ENCODE measurements at regions not wholly inside any gene's neighbourhood (a gene's known extent, or its start where the extent isn't known, plus 50 kb on each side); places are given as distances from the start of the nearest gene placed in this dataset.

GRCh38 chr6:119620846-119621555 is 271.4 kb upstream of the MAN1A1 start:
- no peaks in the 10 kb centered on the region for H3K4me1 ChIP-seq (ENCODE audit: control insufficient read depth, insufficient read depth, low read length)
- ChIA-PET CTCF (no interaction called here), POLR2A (no interaction called here)
- no peaks in the 10 kb centered on the region for H3K36me3 ChIP-seq (ENCODE audit: control insufficient read depth in 2 of 2, insufficient read depth in 1 of 2, low read length in 2 of 2)
- TF ChIP-seq GLI4 (tag by site-specific recombination; IDR thresholded peaks at IDR 0.05) (no peak), EGR2 (tag by site-specific recombination; IDR thresholded peaks at IDR 0.05; ENCODE audit: low read depth) (no peak), ZNF473 (tag by site-specific recombination; IDR thresholded peaks at IDR 0.05) (no peak), OSR2 (tag by site-specific recombination; IDR thresholded peaks at IDR 0.05) (no peak), ZNF362 (tag by site-specific recombination; IDR thresholded peaks at IDR 0.05) (no peak), ZNF621 (tag by site-specific recombination; IDR thresholded peaks at IDR 0.05) (no peak), ZNF404 (tag by site-specific recombination; IDR thresholded peaks at IDR 0.05) (no peak), ZBTB17 (tag by site-specific recombination; IDR thresholded peaks at IDR 0.05) (no peak), ZNF146 (tag by site-specific recombination; IDR thresholded peaks at IDR 0.05) (no peak), KLF1 (tag by site-specific recombination; IDR thresholded peaks at IDR 0.05) (no peak), WT1 (tag by site-specific recombination; IDR thresholded peaks at IDR 0.05) (no peak), ZNF214 (tag by site-specific recombination; IDR thresholded peaks at IDR 0.05; ENCODE audit: borderline replicate concordance) (no peak), ZIC2 (tag by site-specific recombination; IDR thresholded peaks at IDR 0.05) (no peak)
- TF ChIP-seq, protein P1, sequence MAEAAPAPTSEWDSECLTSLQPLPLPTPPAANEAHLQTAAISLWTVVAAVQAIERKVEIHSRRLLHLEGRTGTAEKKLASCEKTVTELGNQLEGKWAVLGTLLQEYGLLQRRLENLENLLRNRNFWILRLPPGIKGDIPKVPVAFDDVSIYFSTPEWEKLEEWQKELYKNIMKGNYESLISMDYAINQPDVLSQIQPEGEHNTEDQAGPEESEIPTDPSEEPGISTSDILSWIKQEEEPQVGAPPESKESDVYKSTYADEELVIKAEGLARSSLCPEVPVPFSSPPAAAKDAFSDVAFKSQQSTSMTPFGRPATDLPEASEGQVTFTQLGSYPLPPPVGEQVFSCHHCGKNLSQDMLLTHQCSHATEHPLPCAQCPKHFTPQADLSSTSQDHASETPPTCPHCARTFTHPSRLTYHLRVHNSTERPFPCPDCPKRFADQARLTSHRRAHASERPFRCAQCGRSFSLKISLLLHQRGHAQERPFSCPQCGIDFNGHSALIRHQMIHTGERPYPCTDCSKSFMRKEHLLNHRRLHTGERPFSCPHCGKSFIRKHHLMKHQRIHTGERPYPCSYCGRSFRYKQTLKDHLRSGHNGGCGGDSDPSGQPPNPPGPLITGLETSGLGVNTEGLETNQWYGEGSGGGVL (tag by site-specific recombination; IDR thresholded peaks at IDR 0.05) = no peak
- TF ChIP-seq, protein P2, sequence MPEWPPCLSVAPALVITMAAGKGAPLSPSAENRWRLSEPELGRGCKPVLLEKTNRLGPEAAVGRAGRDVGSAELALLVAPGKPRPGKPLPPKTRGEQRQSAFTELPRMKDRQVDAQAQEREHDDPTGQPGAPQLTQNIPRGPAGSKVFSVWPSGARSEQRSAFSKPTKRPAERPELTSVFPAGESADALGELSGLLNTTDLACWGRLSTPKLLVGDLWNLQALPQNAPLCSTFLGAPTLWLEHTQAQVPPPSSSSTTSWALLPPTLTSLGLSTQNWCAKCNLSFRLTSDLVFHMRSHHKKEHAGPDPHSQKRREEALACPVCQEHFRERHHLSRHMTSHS (tag by site-specific recombination; IDR thresholded peaks at IDR 0.05) = no peak
- no peaks in the 10 kb centered on the region for H3K9me3 ChIP-seq (ENCODE audit: control insufficient read depth, insufficient read depth, low read depth, low read length)
- no peak overlapping the region for H3K4me3 ChIP-seq (ENCODE audit: low read depth, low read length)
- H3K27ac ChIP-seq (ENCODE audit: extremely low read depth, low read depth, low read length) = no peak overlapping the region

DNA sequence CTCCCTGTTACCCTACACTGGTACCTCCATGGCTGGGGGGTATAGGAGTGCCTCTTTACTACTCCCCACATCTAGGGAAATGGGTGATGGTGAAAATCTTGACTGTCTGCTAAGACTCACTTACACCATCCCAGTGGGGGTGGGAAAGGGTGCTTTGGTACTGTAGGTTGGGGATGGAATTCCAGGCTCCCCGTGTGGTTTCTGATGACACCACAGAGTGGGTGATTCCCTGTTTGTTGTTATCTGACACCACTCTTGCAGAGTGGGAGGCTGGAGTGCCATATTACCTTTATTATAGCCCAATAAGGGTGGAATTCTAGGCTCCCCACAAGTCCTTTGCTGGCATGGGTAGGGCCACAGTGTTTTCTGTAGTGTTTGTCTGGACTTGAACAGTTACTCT is 264.6 kb upstream of the MAN1A1 start:
- Histone ChIP-seq H3K4me3 (ENCODE audit: low read depth, low read length) (no peak overlapping the region), H3K27ac (ENCODE audit: extremely low read depth, low read depth, low read length) (no peak overlapping the region), H3K36me3 (ENCODE audit: control insufficient read depth in 2 of 2, insufficient read depth in 1 of 2, low read length in 2 of 2) (no peaks in the 10 kb centered on the region), H3K4me1 (ENCODE audit: control insufficient read depth, insufficient read depth, low read length) (no peaks in the 10 kb centered on the region), H3K9me3 (ENCODE audit: control insufficient read depth, insufficient read depth, low read depth, low read length) (no peaks in the 10 kb centered on the region)
- ChIA-PET POLR2A (no interaction called here), CTCF (interaction anchor here (0.5 to 0.7 kb wide), 2 partner anchors 8 to 45 kb away, joined by 3 to 4 read pairs; no protein-coding TSS in a partner anchor)
- TF ChIP-seq ZFHX2 (tag by site-specific recombination; conservative IDR thresholded peaks at IDR 0.05) (peak; percentile 67), MZF1 (tag by site-specific recombination; IDR thresholded peaks at IDR 0.05; ENCODE audit: borderline replicate concordance) (no peak), EGR2 (tag by site-specific recombination; IDR thresholded peaks at IDR 0.05; ENCODE audit: low read depth) (peak; percentile 69)

DNA sequence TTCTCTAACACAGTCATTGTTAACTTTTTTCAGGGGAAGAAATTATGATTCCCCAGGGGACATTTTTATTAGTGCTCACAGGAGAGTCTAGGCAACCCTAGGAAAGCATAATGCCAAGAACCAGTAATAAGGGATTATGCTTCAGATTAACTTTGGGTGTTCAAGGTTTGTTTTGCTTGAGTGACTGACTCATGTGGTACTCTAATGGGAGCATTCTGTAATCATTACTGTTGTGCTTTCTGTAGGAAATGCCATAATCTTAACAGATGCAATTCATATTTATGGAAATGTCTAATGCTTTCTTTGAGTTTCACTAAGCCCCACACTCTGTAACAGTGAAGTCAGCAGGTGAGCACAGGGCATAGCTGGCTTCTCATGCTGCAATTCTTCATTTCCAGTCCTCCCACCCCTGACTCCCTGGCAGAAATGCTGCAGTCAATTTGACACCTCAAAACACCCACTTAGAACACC is 263.4 kb upstream of the MAN1A1 start:
- H3K4me1 ChIP-seq (ENCODE audit: control insufficient read depth, insufficient read depth, low read length) = no peaks in the 10 kb centered on the region
- no peaks in the 10 kb centered on the region for H3K36me3 ChIP-seq (ENCODE audit: control insufficient read depth in 2 of 2, insufficient read depth in 1 of 2, low read length in 2 of 2)
- H3K9me3 ChIP-seq (ENCODE audit: control insufficient read depth, insufficient read depth, low read depth, low read length) = no peaks in the 10 kb centered on the region
- peak; percentile 28; the same call in 1 of the 2 replicates for TF ChIP-seq GLIS1 (tag by site-specific recombination; IDR thresholded peaks at IDR 0.05)
- peak; percentile 24; the same call in 1 of the 2 replicates for TF ChIP-seq OSR2 (tag by site-specific recombination; IDR thresholded peaks at IDR 0.05)
- TF ChIP-seq EGR2 (tag by site-specific recombination; IDR thresholded peaks at IDR 0.05; ENCODE audit: low read depth) = 0 out of 2 replicates have a peak, but pooled peaks have one; percentile 20
- TF ChIP-seq ZNF266 (tag by site-specific recombination; IDR thresholded peaks at IDR 0.05; ENCODE audit: low read depth) = no peak
- TF ChIP-seq MZF1 (tag by site-specific recombination; IDR thresholded peaks at IDR 0.05; ENCODE audit: borderline replicate concordance) = peak; percentile 76; the same call in 1 of the 2 replicates
- no peak for TF ChIP-seq ZNF239 (tag by site-specific recombination; IDR thresholded peaks at IDR 0.05)
- ChIA-PET CTCF (interaction anchor here (0.5 to 0.6 kb wide), 3 partner anchors 9 to 130 kb away, joined by 3 read pairs; no protein-coding TSS in a partner anchor), POLR2A (no interaction called here)
- H3K27ac ChIP-seq (ENCODE audit: extremely low read depth, low read depth, low read length) = no peak overlapping the region
- H3K4me3 ChIP-seq (ENCODE audit: low read depth, low read length) = no peak overlapping the region

Data from HEK293 (cell line).